PC-9 (cell line): ENCODE measurements at regions not wholly inside any gene's neighbourhood (a gene's known extent, or its start where the extent isn't known, plus 50 kb on each side); places are given as distances from the start of the nearest gene placed in this dataset.

Experiments used
- BruUV-seq: library from RNA; stranded (reverse); fragments of 400-500 nt; replicated peaks from 2 replicates; lab custom pipeline; 2021; lab: Mats Ljungman, UMichigan
- CTCF ChIA-PET: fragments of 300-600 bp; sonication (Branson Sonifier 250); formaldehyde crosslinking; loops from one replicate; lab custom pipeline; 2022; ENCODE audit warnings: antibody characterized with exemption; lab: Charles Lee
- POLR2A ChIA-PET: fragments of 300-600 bp; sonication (Branson Sonifier 250); formaldehyde crosslinking; loops from one replicate; lab custom pipeline; 2022; ENCODE audit warnings: antibody characterized with exemption; ENCODE audit not compliant: unreplicated experiment; lab: Charles Lee
- DNase-seq, 2 experiments: peaks; one replicate each; pipeline versions ENCODE4 v3.0.0 to v3.0.0-alpha.2; 2015 to 2022; ENCODE audit warnings: mixed read lengths in 1 of 2
- H2AFZ ChIP-seq: fragments of 200-600 bp; sonication (generic); 2 replicates; pipeline ENCODE4 v1.8.1; 2017; ENCODE audit warnings: antibody characterized with exemption
- H3F3A ChIP-seq: fragments of 200-600 bp; sonication (generic); 2 replicates; pipeline ENCODE4 v1.8.1; 2017; ENCODE audit warnings: antibody characterized with exemption, mild to moderate bottlenecking, low read depth; ENCODE audit not compliant: insufficient read depth
- H3K27ac ChIP-seq: fragments of 200-600 bp; sonication (generic); 2 replicates; pipeline ENCODE4 v1.6.1; 2016; ENCODE audit warnings: mixed run types
- H3K27me3 ChIP-seq: fragments of 200-600 bp; sonication (generic); 2 replicates; pipeline ENCODE4 v1.6.1; 2016; ENCODE audit warnings: low read depth, mixed run types; ENCODE audit not compliant: insufficient read depth
- H3K36me3 ChIP-seq: fragments of 200-600 bp; sonication (generic); 2 replicates; pipeline ENCODE4 v1.6.1; 2016; ENCODE audit warnings: low read depth, mixed run types
- H3K4me1 ChIP-seq: fragments of 200-600 bp; sonication (generic); replicated peaks from 2 replicates; pipeline ENCODE4 v1.6.1; 2016; ENCODE audit warnings: mixed run types; ENCODE audit not compliant: insufficient read depth
- H3K4me2 ChIP-seq: fragments of 200-600 bp; sonication (generic); 2 replicates; pipeline ENCODE4 v1.6.1; 2017; ENCODE audit warnings: mixed run types
- H3K4me3 ChIP-seq: fragments of 200-600 bp; sonication (generic); 2 replicates; pipeline ENCODE4 v1.6.1; 2016; ENCODE audit warnings: mixed run types
- H3K79me2 ChIP-seq: fragments of 200-600 bp; sonication (generic); 2 replicates; pipeline ENCODE4 v1.6.1; 2017; ENCODE audit warnings: low read depth, mixed run types
- H3K9me2 ChIP-seq: fragments of 200-600 bp; sonication (generic); 2 replicates; pipeline ENCODE4 v1.8.1; 2017; ENCODE audit warnings: mild to moderate bottlenecking; ENCODE audit not compliant: insufficient read depth
- H3K9me3 ChIP-seq: fragments of 200-600 bp; sonication (generic); 2 replicates; pipeline ENCODE4 v1.8.1; 2016; ENCODE audit warnings: low read depth; ENCODE audit not compliant: insufficient read depth
- H4K20me1 ChIP-seq: fragments of 200-600 bp; sonication (generic); 2 replicates; pipeline ENCODE4 v1.8.1; 2017; ENCODE audit not compliant: insufficient read depth
- CTCF ChIP-seq: fragments of 200-600 bp; sonication (generic); conservative IDR thresholded peaks from 2 replicates; pipeline ENCODE4 v1.6.1; 2017; ENCODE audit warnings: mixed run types, antibody characterized with exemption, mild to moderate bottlenecking, moderate library complexity
- EZH2 ChIP-seq: fragments of 200-600 bp; sonication (generic); IDR thresholded peaks from 2 replicates; pipeline ENCODE4 v1.8.0; 2017; ENCODE audit warnings: antibody characterized with exemption, low read depth
- intact Hi-C: fragments of 100-400 bp; cut with micrococcal nuclease; formaldehyde crosslinking; loops from one replicate; pipeline ENCODE4 v1.10.0; 2022; ENCODE audit not compliant: unreplicated experiment

DNA sequence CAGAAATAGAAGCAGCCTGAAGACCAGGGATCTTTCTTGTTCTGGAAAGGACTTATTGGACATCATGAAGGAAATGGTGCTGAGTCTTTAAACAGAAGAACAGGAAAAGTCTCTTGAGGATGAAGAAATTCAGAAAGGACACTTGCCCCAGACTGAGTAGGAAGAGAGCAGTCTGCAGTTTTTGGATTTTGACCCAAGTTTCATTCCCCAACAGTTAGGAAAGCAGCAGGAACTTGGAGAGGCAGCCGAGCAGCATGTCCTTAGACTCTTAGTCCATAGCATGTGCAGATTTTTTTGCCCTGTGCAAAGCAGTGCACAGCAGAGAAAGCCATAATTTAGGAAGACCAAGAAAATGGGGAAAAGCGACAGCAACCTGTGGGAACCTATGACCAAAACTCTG lies 927.2 kb upstream of the AUTS2 start:
- H3K4me1 ChIP-seq = no peaks in the 10 kb centered on the region
- BruUV-seq = no TSS peak

GRCh38 chr7:68671671-68672070 lies 926.6 kb upstream of the AUTS2 start:
- no peaks in the 10 kb centered on the region for H3K79me2 ChIP-seq
- TF ChIP-seq CTCF (no peak), EZH2 (no peak)
- intact Hi-C loops = no loop called here
- no peaks in the 10 kb centered on the region for H3K9me2 ChIP-seq
- H3K27me3 ChIP-seq = no peaks in the 10 kb centered on the region
- CTCF ChIA-PET = no interaction called here
- H3K27ac ChIP-seq = no peak overlapping the region
- no peak for DNase-seq
- H2AFZ ChIP-seq = no peak overlapping the region
- H3F3A ChIP-seq = no peaks in the 10 kb centered on the region
- H4K20me1 ChIP-seq = no peaks in the 10 kb centered on the region
- no TSS peak for BruUV-seq
- H3K4me2 ChIP-seq = no peak overlapping the region
- H3K9me3 ChIP-seq = peaks cover 5% of the 10 kb centered on the region
- H3K4me3 ChIP-seq = no peak overlapping the region
- no peaks in the 10 kb centered on the region for H3K4me1 ChIP-seq
- POLR2A ChIA-PET = no interaction called here
- no peaks in the 10 kb centered on the region for H3K36me3 ChIP-seq

More for the DNA sequence above, 927.2 kb upstream of the AUTS2 start:
- TF ChIP-seq CTCF (no peak), EZH2 (no peak)
- intact Hi-C loops = no loop called here
- no peaks in the 10 kb centered on the region for H3F3A ChIP-seq
- no peaks in the 10 kb centered on the region for H3K79me2 ChIP-seq
- no peak overlapping the region for H3K27ac ChIP-seq
- H2AFZ ChIP-seq = no peak overlapping the region
- no peak overlapping the region for H3K4me2 ChIP-seq
- ChIA-PET CTCF (no interaction called here), POLR2A (no interaction called here)
- no peak overlapping the region for H3K4me3 ChIP-seq
- no peak for DNase-seq
- H4K20me1 ChIP-seq = no peaks in the 10 kb centered on the region
- no peaks in the 10 kb centered on the region for H3K9me2 ChIP-seq
- no peaks in the 10 kb centered on the region for H3K27me3 ChIP-seq
- H3K9me3 ChIP-seq = peaks cover 5% of the 10 kb centered on the region
- no peaks in the 10 kb centered on the region for H3K36me3 ChIP-seq

- H3K9me3 ChIP-seq = peaks cover 5% of the 10 kb centered on the region
- no peaks in the 10 kb centered on the region for H3K4me1 ChIP-seq
- no peak overlapping the region for H3K4me2 ChIP-seq
- H3K36me3 ChIP-seq = no peaks in the 10 kb centered on the region
- no peak for DNase-seq
- ChIA-PET CTCF (no interaction called here), POLR2A (no interaction called here)
- TF ChIP-seq EZH2 (no peak), CTCF (no peak)
- intact Hi-C loops = no loop called here
- no peaks in the 10 kb centered on the region for H3K27me3 ChIP-seq
- H3F3A ChIP-seq = no peaks in the 10 kb centered on the region
- BruUV-seq = no TSS peak
- no peak overlapping the region for H3K4me3 ChIP-seq
- H4K20me1 ChIP-seq = no peaks in the 10 kb centered on the region
- no peak overlapping the region for H2AFZ ChIP-seq
- no peaks in the 10 kb centered on the region for H3K9me2 ChIP-seq
- no peaks in the 10 kb centered on the region for H3K79me2 ChIP-seq
- no peak overlapping the region for H3K27ac ChIP-seq
These were observed 923.4 kb upstream of the AUTS2 start for GRCh38 chr7:68674826-68675225.
